GM23248 (cell line): ENCODE measurements at regions not wholly inside any gene's neighbourhood (a gene's known extent, or its start where the extent isn't known, plus 50 kb on each side); places are given as distances from the start of the nearest gene placed in this dataset.

Source experiments
- DNase-seq: peaks from one replicate; pipeline ENCODE4 v3.0.0-alpha.2; 2015
- H2AFZ ChIP-seq: fragments of 200-600 bp; sonication (generic); 2 replicates; pipeline ENCODE4 v1.6.1; 2016; ENCODE audit warnings: antibody characterized with exemption
- H3F3A ChIP-seq: fragments of 200-600 bp; sonication (generic); 2 replicates; pipeline ENCODE4 v1.6.1; 2016; ENCODE audit warnings: mild to moderate bottlenecking, antibody characterized with exemption, mixed run types; ENCODE audit not compliant: insufficient read depth
- H3K27ac ChIP-seq: fragments of 200-600 bp; sonication (generic); 2 replicates; pipeline ENCODE4 v1.5.1; 2016; ENCODE audit warnings: mild to moderate bottlenecking
- H3K27me3 ChIP-seq: fragments of 200-600 bp; sonication (generic); replicated peaks from 2 replicates; pipeline ENCODE4 v1.6.1; 2016; ENCODE audit warnings: mild to moderate bottlenecking; ENCODE audit not compliant: insufficient read depth
- H3K36me3 ChIP-seq: fragments of 200-600 bp; sonication (generic); 2 replicates; pipeline ENCODE4 v1.6.1; 2016; ENCODE audit warnings: low read depth, mild to moderate bottlenecking
- H3K4me1 ChIP-seq: fragments of 200-600 bp; sonication (generic); 2 replicates; pipeline ENCODE4 v1.6.1; 2016; ENCODE audit warnings: mild to moderate bottlenecking; ENCODE audit not compliant: insufficient read depth
- H3K4me2 ChIP-seq: fragments of 200-600 bp; sonication (generic); one replicate; pipeline ENCODE4 v1.6.1; 2016; ENCODE audit warnings: mild to moderate bottlenecking; ENCODE audit not compliant: unreplicated experiment
- H3K4me3 ChIP-seq: fragments of 200-600 bp; sonication (generic); 2 replicates; pipeline ENCODE4 v1.5.1; 2016; ENCODE audit warnings: mild to moderate bottlenecking
- H3K79me2 ChIP-seq: fragments of 200-600 bp; sonication (generic); 2 replicates; pipeline ENCODE4 v1.6.1; 2016; ENCODE audit warnings: mild to moderate bottlenecking; ENCODE audit not compliant: insufficient read depth
- H3K9ac ChIP-seq: fragments of 200-600 bp; sonication (generic); 2 replicates; pipeline ENCODE4 v1.6.1; 2016; ENCODE audit warnings: mild to moderate bottlenecking
- H3K9me2 ChIP-seq: fragments of 200-600 bp; sonication (generic); 2 replicates; pipeline ENCODE4 v1.6.1; 2016; ENCODE audit warnings: mixed run types, mild to moderate bottlenecking, moderate library complexity; ENCODE audit not compliant: insufficient read depth
- H3K9me3 ChIP-seq: fragments of 200-600 bp; sonication (generic); one replicate; pipeline ENCODE4 v1.6.1; 2017; ENCODE audit warnings: low read depth
- H4K20me1 ChIP-seq: fragments of 200-600 bp; sonication (generic); 2 replicates; pipeline ENCODE4 v1.6.0; 2016; ENCODE audit not compliant: insufficient read depth
- EZH2 ChIP-seq: fragments of 200-600 bp; sonication (generic); IDR thresholded peaks from 2 replicates; pipeline ENCODE4 v1.6.1; 2018; ENCODE audit warnings: antibody characterized with exemption, mild to moderate bottlenecking; ENCODE audit not compliant: insufficient read depth, poor library complexity, severe bottlenecking
- EZH2phosphoT487 ChIP-seq: fragments of 200-600 bp; sonication (generic); IDR thresholded peaks from 2 replicates; pipeline ENCODE4 v1.6.1; 2018; ENCODE audit warnings: antibody characterized with exemption, moderate library complexity, mild to moderate bottlenecking, low read depth; ENCODE audit not compliant: insufficient read depth
- WGBS, 2 experiments: methylation state at CpG; one replicate each; pipeline ENCODE4 v1.1.6; 2015 to 2017; ENCODE audit warnings: low lambda C conversion rate in 2 of 2, low coverage in 1 of 2; ENCODE audit errors: missing lambda C conversion rate in 2 of 2; 5-methylcytosine and 5-hydroxymethylcytosine counted together
- in situ Hi-C: fragments of 300-500 bp; cut with MboI; formaldehyde crosslinking; loops from 2 replicates; pipeline ENCODE4 v1.15.0; 2020

DNA sequence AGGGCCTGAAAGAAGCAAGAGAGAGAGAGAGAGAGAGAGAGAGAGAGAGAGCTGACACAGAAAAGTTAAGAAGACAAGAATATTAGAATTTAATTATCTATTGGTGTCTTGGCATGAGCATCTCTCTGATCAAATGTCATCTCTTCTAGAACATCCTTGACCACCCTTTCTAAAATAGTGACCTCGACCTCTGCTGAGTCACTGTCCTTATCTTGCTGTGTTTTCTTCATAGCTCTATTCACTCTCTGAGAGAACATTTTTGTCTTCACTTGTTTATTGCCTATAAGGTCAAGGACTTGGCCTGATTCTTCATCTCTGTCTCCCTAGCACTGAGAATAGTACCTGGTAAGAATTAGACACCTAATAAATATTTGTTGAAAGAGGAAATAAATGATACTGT, 383.8 kb upstream of the RPS23 start:
- no peaks in the 10 kb centered on the region for H3K4me1 ChIP-seq
- H3K27ac ChIP-seq, result no peak overlapping the region
- H3K9ac ChIP-seq, result no peak overlapping the region
- H2AFZ ChIP-seq, result no peak overlapping the region
- WGBS, 2 experiments, result 22 to 26% methylated on average over 1 of the region's 1 CpG
- H4K20me1 ChIP-seq, result no peaks in the 10 kb centered on the region
- no peak overlapping the region for H3K4me2 ChIP-seq
- H3K79me2 ChIP-seq, result no peaks in the 10 kb centered on the region
- no peaks in the 10 kb centered on the region for H3F3A ChIP-seq
- no peak overlapping the region for H3K4me3 ChIP-seq
- H3K9me2 ChIP-seq, result no peaks in the 10 kb centered on the region
- no peaks in the 10 kb centered on the region for H3K36me3 ChIP-seq
- in situ Hi-C loops, result no loop called here
- no peak for DNase-seq
- no peaks in the 10 kb centered on the region for H3K9me3 ChIP-seq
- peaks cover 9% of the 10 kb centered on the region; the same call in 1 of the 2 replicates for H3K27me3 ChIP-seq
- TF ChIP-seq EZH2, result no peak
- TF ChIP-seq EZH2phosphoT487, result no peak

DNA sequence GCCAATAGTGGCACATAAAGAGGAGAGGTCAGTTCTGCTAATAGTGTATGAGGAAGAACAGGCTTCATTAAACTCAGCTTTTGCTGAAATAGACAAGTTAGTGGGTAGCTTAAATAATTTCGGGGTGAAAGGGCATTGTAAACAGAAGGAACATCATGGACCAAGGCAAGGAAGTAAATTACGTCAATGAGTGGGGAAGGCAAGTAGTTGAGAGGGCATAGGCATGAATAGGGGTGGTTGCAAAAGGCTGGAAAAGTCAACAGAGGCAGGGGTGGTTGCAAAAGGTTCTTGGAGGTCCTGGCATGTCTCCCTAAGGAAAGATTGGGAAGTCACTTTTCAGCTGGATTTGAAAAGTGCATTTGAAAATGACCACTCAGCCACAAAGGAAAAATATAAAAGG, 383.3 kb upstream of the RPS23 start:
- no peaks in the 10 kb centered on the region for H4K20me1 ChIP-seq
- H3K4me3 ChIP-seq, result no peak overlapping the region
- no peak for TF ChIP-seq EZH2phosphoT487
- TF ChIP-seq EZH2, result no peak
- H3K4me2 ChIP-seq, result no peak overlapping the region
- no peaks in the 10 kb centered on the region for H3K9me3 ChIP-seq
- in situ Hi-C loops, result no loop called here
- no peaks in the 10 kb centered on the region for H3F3A ChIP-seq
- 36 to 39% methylated on average over 2 of the region's 2 CpGs for WGBS, 2 experiments
- H3K27ac ChIP-seq, result no peak overlapping the region
- no peak overlapping the region for H2AFZ ChIP-seq
- peaks cover 9% of the 10 kb centered on the region; the same call in 1 of the 2 replicates for H3K27me3 ChIP-seq
- no peaks in the 10 kb centered on the region for H3K36me3 ChIP-seq
- H3K9ac ChIP-seq, result no peak overlapping the region
- H3K4me1 ChIP-seq, result no peaks in the 10 kb centered on the region
- no peak for DNase-seq
- no peaks in the 10 kb centered on the region for H3K79me2 ChIP-seq
- no peaks in the 10 kb centered on the region for H3K9me2 ChIP-seq

DNA sequence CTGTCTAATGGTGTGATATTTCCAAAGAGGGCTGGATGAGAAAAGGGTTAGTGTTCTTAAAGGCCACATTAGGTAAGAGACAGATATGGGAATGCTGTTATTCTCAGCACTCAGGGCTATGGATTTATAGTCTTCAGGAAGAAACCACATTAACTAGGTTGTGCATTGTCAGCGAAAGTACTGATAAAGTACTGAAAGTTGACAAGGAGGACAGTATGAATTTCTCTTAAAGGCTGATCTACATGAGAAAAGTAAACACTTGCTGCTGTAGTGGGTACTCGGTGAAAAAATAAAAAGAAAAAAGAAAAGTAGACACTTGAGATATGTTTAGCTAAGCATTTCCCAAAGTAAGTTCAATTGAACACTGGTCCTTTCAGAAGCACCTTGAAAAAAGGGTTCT, 381.0 kb upstream of the RPS23 start:
- Histone ChIP-seq H4K20me1 (no peaks in the 10 kb centered on the region), H3K9ac (no peak overlapping the region), H3K36me3 (no peaks in the 10 kb centered on the region), H3K9me3 (no peaks in the 10 kb centered on the region), H3K4me3 (no peak overlapping the region), H3K79me2 (no peaks in the 10 kb centered on the region), H3K4me2 (no peak overlapping the region), H3K27ac (no peak overlapping the region), H3F3A (no peaks in the 10 kb centered on the region), H2AFZ (no peak overlapping the region), H3K27me3 (peaks cover 24% of the 10 kb centered on the region; the same call in 1 of the 2 replicates), H3K9me2 (no peaks in the 10 kb centered on the region), H3K4me1 (no peaks in the 10 kb centered on the region)
- in situ Hi-C loops, result no loop called here
- 64 to 75% methylated on average over 2 of the region's 2 CpGs for WGBS, 2 experiments
- DNase-seq, result no peak
- TF ChIP-seq EZH2phosphoT487 (no peak), EZH2 (no peak)

DNA sequence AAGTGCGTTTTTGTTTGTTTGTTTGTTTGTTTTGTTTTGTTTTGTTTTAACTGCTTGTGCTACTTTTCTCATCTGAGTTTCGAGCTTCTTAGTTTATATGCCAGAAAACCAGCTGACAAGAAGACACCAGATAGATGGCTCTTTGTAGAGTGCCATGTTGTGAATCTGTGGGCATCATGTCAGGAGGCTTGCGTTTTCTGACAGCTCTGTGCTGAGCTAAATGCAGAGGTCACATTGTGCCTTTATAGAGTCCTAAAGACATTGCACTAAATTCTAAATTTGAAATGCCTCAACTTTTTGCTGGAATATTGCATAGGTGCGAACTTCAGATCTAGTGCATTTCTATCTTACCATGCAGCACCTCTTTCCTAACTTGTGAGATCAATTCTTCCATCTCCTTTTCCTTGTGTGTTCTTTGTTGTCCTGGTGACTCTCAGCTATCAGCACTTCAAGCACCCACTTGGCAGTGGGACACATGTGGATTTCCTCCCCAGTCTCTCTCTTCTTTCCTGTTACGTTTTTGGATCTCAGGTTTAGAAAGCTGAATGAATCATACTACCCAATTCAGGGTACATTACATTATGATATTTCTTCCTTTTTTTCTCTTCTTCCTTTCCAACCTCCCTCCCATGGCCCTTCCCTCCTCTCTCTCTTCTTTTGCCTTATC, 379.0 kb upstream of the RPS23 start:
- no peak overlapping the region for H3K4me2 ChIP-seq
- no peaks in the 10 kb centered on the region for H3K79me2 ChIP-seq
- no peaks in the 10 kb centered on the region for H3K9me3 ChIP-seq
- no peaks in the 10 kb centered on the region for H3K9me2 ChIP-seq
- no peak overlapping the region for H3K27ac ChIP-seq
- no peak overlapping the region for H3K4me3 ChIP-seq
- peaks cover 24% of the 10 kb centered on the region; the same call in 1 of the 2 replicates for H3K27me3 ChIP-seq
- in situ Hi-C loops, result no loop called here
- no peaks in the 10 kb centered on the region for H4K20me1 ChIP-seq
- H3F3A ChIP-seq, result no peaks in the 10 kb centered on the region
- TF ChIP-seq EZH2phosphoT487 (no peak), EZH2 (no peak)
- H3K36me3 ChIP-seq, result no peaks in the 10 kb centered on the region
- no peak overlapping the region for H3K9ac ChIP-seq
- no peak for DNase-seq
- 34 to 36% methylated on average over 5 of the region's 5 CpGs for WGBS, 2 experiments
- no peak overlapping the region for H2AFZ ChIP-seq
- no peaks in the 10 kb centered on the region for H3K4me1 ChIP-seq
